ENCODE measurements at regions not wholly inside any gene's neighbourhood (a gene's known extent, or its start where the extent isn't known, plus 50 kb on each side); places are given as distances from the start of the nearest gene placed in this dataset.

DNA sequence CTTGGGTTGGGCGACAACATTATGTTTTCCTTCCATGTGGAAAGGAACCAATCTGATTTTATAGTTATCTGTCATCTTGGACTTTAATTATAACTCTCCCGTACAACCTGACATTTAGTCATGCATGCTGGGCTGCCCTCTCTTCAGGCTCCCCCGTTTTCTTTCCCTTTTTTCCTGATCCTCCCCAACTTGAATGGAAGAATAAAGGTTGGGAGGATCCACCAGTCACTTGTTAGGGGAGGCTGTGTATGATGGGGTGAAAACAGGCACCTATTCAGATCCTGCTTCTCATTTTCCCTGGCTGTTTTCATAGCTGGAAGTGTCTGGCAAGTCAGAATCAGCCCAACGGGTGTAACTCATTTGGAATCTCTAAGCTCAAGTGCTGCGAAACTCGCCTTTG lies 267.2 kb upstream of the SALL1 start:
- DNase-seq (ENCODE audit: low spot score), result no peak
- 86% methylated on average over 6 of the region's 6 CpGs for whole genome bisulfite sequencing (ENCODE audit: low lambda C conversion rate, missing lambda C conversion rate)

DNA sequence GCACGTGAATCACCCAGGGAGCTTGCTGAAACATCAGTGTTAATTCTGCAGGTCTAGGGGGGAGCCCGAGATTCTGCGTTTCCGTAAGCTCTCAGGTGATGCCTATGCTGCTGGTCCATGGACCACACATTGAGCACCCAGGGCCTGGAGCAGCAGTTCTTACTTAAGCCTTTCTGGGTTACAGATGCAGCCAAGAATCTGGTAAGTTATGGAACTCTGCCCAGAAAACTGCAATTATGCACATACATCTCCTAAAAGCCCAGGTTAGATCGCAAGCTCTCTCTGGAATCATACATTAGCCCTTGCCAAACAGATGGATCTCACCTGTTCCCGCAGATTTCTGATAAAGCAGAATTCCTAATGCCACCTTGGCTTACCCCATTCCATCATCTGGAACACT lies 265.9 kb upstream of the SALL1 start:
- Histone ChIP-seq H3K4me1 (ENCODE audit: insufficient read depth) (no peaks in the 10 kb centered on the region), H2AFZ (no peak overlapping the region), H3K4me2 (no peak overlapping the region), H3K4me3 (no peak overlapping the region), H4K20me1 (ENCODE audit: insufficient read depth, poor library complexity, severe bottlenecking) (no peaks in the 10 kb centered on the region), H3K36me3 (replicated peaks; ENCODE audit: insufficient read depth, low read depth) (no peaks in the 10 kb centered on the region), H3K9me3 (ENCODE audit: low read depth) (no peaks in the 10 kb centered on the region), H3K27me3 (peaks cover 5% of the 10 kb centered on the region), H3K9me2 (replicated peaks; ENCODE audit: insufficient read depth) (no peaks in the 10 kb centered on the region), H3K27ac (no peak overlapping the region), H3K79me2 (no peaks in the 10 kb centered on the region)
- TF ChIP-seq EZH2 (IDR thresholded peaks at IDR 0.05; ENCODE audit: borderline replicate concordance), result no peak
- TF ChIP-seq EZH2phosphoT487 (IDR thresholded peaks at IDR 0.05; ENCODE audit: low read depth, severe bottlenecking, unreplicated experiment), result no peak
- TF ChIP-seq, protein P1, sequence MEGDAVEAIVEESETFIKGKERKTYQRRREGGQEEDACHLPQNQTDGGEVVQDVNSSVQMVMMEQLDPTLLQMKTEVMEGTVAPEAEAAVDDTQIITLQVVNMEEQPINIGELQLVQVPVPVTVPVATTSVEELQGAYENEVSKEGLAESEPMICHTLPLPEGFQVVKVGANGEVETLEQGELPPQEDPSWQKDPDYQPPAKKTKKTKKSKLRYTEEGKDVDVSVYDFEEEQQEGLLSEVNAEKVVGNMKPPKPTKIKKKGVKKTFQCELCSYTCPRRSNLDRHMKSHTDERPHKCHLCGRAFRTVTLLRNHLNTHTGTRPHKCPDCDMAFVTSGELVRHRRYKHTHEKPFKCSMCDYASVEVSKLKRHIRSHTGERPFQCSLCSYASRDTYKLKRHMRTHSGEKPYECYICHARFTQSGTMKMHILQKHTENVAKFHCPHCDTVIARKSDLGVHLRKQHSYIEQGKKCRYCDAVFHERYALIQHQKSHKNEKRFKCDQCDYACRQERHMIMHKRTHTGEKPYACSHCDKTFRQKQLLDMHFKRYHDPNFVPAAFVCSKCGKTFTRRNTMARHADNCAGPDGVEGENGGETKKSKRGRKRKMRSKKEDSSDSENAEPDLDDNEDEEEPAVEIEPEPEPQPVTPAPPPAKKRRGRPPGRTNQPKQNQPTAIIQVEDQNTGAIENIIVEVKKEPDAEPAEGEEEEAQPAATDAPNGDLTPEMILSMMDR (IDR thresholded peaks at IDR 0.05; ENCODE audit: poor library complexity), result no peak
- 65% methylated on average over 6 of the region's 6 CpGs for WGBS (ENCODE audit: low lambda C conversion rate, missing lambda C conversion rate)
- no peak for DNase-seq (ENCODE audit: low spot score)

More for the DNA sequence above, 267.2 kb upstream of the SALL1 start:
- no peaks in the 10 kb centered on the region for H3K36me3 ChIP-seq (replicated peaks; ENCODE audit: insufficient read depth, low read depth)
- H3K27me3 ChIP-seq, result peaks cover 5% of the 10 kb centered on the region
- H3K27ac ChIP-seq, result no peak overlapping the region
- no peak overlapping the region for H3K4me3 ChIP-seq
- TF ChIP-seq EZH2 (IDR thresholded peaks at IDR 0.05; ENCODE audit: borderline replicate concordance) (no peak), EZH2phosphoT487 (IDR thresholded peaks at IDR 0.05; ENCODE audit: low read depth, severe bottlenecking, unreplicated experiment) (no peak)
- TF ChIP-seq, protein P1 (IDR thresholded peaks at IDR 0.05; ENCODE audit: poor library complexity), result no peak
- H3K9me3 ChIP-seq (ENCODE audit: low read depth), result no peaks in the 10 kb centered on the region
- no peak overlapping the region for H3K4me2 ChIP-seq
- no peaks in the 10 kb centered on the region for H4K20me1 ChIP-seq (ENCODE audit: insufficient read depth, poor library complexity, severe bottlenecking)
- H2AFZ ChIP-seq, result no peak overlapping the region
- no peaks in the 10 kb centered on the region for H3K79me2 ChIP-seq
- no peaks in the 10 kb centered on the region for H3K9me2 ChIP-seq (replicated peaks; ENCODE audit: insufficient read depth)
- no peaks in the 10 kb centered on the region for H3K4me1 ChIP-seq (ENCODE audit: insufficient read depth)

DNA sequence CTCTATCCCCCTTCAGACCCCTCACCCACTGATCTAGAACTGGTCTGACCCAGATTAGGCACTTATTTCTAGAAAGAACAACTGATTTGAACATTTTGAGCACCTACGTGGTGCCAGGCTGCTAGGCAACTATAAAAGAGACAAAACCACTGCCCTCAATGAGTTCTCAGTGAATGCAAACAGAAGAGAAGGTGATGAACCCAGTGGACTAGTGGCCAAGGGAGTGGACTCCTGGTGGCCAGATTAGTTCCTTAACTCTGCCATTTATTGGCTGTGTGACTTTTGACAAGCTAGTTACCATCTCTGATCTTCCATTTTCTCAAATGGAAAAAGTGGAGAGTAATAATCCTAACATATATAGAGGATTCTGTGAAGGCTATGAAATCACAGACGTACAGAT lies 259.1 kb upstream of the SALL1 start:
- Histone ChIP-seq H3K4me2 (no peak overlapping the region), H3K27me3 (no peaks in the 10 kb centered on the region), H3K79me2 (no peaks in the 10 kb centered on the region), H3K27ac (no peak overlapping the region), H3K4me1 (ENCODE audit: insufficient read depth) (peaks cover 7% of the 10 kb centered on the region), H4K20me1 (ENCODE audit: insufficient read depth, poor library complexity, severe bottlenecking) (no peaks in the 10 kb centered on the region), H3K9me2 (replicated peaks; ENCODE audit: insufficient read depth) (no peaks in the 10 kb centered on the region), H2AFZ (no peak overlapping the region), H3K36me3 (replicated peaks; ENCODE audit: insufficient read depth, low read depth) (no peaks in the 10 kb centered on the region), H3K9me3 (ENCODE audit: low read depth) (no peaks in the 10 kb centered on the region), H3K4me3 (no peak overlapping the region)
- TF ChIP-seq, protein P1 (IDR thresholded peaks at IDR 0.05; ENCODE audit: poor library complexity), result no peak
- TF ChIP-seq EZH2phosphoT487 (IDR thresholded peaks at IDR 0.05; ENCODE audit: low read depth, severe bottlenecking, unreplicated experiment), result no peak
- TF ChIP-seq EZH2 (IDR thresholded peaks at IDR 0.05; ENCODE audit: borderline replicate concordance), result no peak
- WGBS (ENCODE audit: low lambda C conversion rate, missing lambda C conversion rate), result 96% methylated on average over 2 of the region's 2 CpGs
- no peak for DNase-seq (ENCODE audit: low spot score)
